NCI-H187 (cell line): ENCODE measurements at regions not wholly inside any gene's neighbourhood (a gene's known extent, or its start where the extent isn't known, plus 50 kb on each side); places are given as distances from the start of the nearest gene placed in this dataset.
"Not testable (repeated sequence)": the region's sequence is repeated elsewhere in the genome, so short reads cannot be mapped to it uniquely, and the experiment has no call there.

Experiments
- DNase-seq, 2 experiments: peaks; one replicate each; lab custom pipeline; 2025; lab: John Stamatoyannopoulos, UW

DNA sequence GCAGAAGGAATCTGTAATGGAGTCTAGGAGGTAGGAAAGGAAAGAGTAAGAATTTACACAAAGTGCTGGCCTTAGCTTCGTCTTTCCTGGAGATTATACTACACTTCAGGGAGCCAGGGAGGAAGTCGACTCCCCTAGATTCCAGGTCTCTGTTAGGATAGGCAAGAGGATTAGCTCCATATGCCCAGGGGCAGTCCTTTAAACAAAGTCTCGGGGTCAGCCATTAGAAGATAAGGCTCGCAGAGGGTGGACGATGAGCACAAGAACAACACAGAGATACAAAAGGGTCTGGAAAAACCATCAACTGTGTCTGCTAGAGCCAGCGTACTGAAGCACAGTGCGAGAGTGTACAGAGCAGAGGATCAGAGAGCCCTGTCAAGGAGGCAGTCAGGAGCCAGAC is 344.7 kb upstream of the TNC start:
- DNase-seq, result no peak

DNA sequence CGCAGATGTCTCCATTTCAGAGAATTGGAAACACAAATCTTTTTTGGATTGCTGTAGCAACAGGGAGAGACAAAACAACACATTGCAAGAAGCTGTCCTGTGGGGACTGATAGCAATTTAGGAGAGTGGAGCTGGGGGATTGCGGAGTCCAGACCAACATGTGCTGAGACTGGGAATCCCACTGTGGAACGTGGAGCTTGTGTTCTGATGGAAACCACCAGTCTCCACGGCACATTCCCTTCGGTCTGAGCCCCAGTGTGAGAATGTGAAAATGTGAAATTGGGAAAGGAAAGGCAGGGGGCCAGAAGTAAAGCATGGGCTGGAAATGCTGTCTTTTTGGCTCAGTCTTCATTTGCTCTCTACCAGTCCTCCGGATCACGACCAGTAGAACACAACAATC is 348.8 kb upstream of the TNC start:
- DNase-seq, result no peak

- DNase-seq, result no peak
These were observed 351.9 kb upstream of the TNC start for GRCh38 chr9:115469841-115470240.

GRCh38 chr9:115473032-115473431 is 355.1 kb upstream of the TNC start:
- not testable (repeated sequence) for DNase-seq

- no peak for DNase-seq
These were observed 363.8 kb upstream of the TNC start for GRCh38 chr9:115481769-115482168.

DNA sequence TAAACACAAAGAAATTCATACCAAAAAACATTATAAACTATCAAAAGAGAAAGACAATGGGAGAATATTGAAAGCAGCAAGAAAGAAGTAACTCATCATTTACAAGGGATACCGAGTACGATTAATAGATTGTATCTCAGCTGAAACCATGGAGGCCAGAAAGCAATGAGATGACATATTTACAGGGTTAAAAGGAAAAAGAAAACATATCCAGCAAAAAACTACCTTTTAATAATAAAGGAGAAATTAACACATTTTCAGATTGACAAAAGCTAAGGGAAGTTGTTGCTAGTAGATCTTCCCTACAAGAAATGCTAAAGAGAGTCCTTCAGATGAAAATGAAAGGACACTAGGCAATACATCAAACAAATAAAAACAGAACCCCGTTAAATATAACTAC is 364.8 kb upstream of the TNC start:
- no peak for DNase-seq

DNA sequence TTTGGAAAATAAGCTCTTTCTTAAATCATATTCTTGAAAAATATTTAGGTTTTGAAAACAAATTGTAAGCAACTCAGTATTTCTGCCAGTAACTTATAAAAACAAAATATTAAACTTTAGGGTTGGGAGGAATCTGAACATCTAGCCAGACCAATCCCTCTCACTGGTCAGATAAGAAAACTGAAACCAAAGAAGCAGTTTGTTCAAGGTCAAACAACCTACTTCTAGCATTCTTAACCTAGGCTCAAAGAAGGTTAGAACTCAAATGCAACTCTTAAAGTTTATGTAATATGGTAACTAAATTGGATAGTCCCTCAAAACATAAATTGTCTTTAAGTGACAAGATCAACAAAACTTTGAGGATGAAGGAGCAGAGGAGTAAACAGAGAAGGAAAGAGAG is 374.9 kb upstream of the TNC start:
- DNase-seq, result no peak

- DNase-seq, result no peak
These were observed 376.4 kb upstream of the TNC start for GRCh38 chr9:115494393-115494792.

DNA sequence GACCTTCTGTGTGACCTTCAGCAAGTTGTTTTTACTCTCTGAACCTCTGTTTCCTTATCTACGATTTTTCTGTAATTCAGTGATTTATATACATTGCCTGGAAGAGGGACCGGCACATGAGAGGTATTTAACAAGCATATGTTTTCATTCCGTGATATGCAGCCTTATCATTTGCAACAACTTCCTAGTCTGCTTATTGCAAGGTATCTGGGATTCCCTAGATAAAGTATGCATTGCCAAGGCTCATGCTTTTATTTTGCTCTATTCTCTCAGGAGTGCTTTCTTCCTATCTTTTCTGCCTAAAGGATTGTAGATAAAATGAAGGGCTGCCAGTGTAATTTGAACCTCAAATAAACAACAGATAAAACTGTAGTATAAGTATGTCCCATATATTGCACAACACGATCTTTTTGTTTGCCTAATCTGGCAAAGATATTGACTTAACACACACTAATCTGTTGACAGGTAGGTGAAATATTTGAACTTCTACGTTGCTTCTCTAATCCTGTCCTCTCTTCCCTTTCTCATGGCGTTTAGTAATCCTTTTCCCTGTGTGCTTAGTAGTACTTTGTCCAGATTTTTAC is 377.2 kb upstream of the TNC start:
- no peak for DNase-seq

DNA sequence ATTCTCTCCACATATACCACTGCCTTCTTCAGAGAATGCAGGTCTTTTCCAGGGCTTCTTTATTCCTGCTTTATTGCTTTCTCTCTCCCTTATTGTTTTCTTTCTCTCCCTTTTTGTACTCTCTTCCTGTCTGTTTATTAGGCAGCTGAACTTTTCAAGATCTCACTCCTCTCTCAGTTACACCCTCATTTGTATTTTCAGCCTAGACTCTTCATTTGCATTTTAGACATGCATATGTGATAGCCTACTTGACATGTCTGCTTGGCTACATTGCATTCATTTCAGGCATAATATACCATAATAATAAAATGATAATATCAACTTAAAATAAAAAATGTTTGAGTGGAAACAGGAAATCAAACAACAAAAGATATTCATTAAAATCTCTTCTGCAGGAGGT is 377.9 kb upstream of the TNC start:
- DNase-seq, result no peak

DNA sequence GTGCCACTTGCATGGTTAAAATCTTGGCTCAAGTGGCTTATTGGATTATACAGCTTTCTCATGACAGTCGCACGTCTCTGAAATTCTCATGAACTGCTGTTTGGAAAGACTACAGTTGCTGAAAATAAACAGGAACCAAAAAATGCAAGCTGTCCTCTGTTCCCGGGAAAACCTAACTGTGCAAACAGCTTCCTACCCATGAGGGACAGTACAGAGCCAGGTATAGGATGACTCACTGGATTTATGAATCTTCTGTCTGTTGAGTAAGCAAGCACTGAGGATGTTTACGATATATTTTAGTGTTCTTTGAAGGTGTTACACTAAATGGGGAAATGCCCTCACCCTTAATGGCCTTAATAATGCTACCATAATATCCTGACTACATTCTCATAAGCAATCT is 380.3 kb upstream of the TNC start:
- DNase-seq, result no peak

DNA sequence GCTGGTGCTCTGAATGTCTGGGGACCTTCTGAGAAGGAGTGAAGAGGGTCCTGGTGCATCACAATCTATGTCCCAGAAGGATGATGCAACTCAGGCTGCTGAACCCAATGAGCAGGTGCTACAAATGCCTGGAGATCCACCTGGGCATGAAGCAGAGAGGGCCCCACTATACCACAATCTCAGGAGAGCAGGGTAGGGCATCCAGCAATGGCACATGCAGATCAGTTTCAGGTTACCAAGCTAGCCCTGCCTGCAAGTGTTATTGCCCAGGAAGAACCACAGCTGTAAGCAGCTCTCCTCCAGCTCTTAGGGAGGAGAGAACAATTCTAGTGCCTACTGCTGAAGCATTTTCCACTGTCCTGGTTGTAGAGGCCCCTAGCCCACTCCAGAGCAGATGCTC is 389.2 kb upstream of the TNC start:
- peak in 1 of 2 experiments; percentile 9 for DNase-seq

- DNase-seq, result peak in 1 of 2 experiments; percentile 13
These were observed 395.2 kb upstream of the TNC start for GRCh38 chr9:115513148-115513547.

DNA sequence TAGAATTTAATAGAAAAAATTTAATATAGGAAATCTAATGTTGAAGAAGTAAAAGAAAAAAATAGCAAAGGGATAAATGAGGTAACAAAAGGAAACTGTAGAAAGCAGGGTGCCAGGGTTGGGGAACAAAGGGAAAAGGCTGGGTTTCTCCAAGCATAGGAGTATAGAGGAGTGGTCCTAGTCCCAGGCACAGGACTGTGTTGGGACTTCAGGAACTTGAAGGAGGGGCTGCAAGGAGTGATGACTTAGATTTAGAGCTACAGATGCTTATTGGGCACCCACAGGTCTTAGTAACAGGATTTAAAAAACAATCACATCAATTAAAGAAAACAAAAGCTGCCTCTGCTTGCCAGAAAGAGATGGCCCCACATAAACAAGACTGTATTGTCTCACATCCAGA is 396.5 kb upstream of the TNC start:
- no peak for DNase-seq

GRCh38 chr9:115517335-115518075 is 399.5 kb upstream of the TNC start:
- no peak for DNase-seq

GRCh38 chr9:115520646-115521045 is 402.7 kb upstream of the TNC start:
- no peak for DNase-seq

DNA sequence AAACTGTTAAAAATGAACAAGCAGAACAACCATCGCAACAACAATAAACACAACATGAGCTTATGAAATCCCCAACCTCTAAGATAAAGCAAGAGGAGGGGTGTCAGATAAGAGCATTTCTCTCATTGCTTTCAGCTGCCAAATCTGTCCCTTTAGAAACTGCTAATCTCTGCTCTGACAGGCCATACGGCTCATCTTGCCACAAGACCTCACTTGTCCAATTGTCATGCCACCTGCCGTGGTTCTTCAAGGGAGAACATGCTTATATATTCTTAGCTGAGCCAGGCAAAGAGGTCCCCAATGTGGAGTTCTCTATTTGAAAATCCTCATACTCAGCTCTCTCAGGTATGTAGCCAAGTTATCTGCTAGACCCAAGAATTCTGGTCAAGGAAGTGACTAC is 405.0 kb upstream of the TNC start:
- DNase-seq, result no peak

- no peak for DNase-seq
These were observed 406.6 kb upstream of the TNC start for GRCh38 chr9:115524453-115525059.

DNA sequence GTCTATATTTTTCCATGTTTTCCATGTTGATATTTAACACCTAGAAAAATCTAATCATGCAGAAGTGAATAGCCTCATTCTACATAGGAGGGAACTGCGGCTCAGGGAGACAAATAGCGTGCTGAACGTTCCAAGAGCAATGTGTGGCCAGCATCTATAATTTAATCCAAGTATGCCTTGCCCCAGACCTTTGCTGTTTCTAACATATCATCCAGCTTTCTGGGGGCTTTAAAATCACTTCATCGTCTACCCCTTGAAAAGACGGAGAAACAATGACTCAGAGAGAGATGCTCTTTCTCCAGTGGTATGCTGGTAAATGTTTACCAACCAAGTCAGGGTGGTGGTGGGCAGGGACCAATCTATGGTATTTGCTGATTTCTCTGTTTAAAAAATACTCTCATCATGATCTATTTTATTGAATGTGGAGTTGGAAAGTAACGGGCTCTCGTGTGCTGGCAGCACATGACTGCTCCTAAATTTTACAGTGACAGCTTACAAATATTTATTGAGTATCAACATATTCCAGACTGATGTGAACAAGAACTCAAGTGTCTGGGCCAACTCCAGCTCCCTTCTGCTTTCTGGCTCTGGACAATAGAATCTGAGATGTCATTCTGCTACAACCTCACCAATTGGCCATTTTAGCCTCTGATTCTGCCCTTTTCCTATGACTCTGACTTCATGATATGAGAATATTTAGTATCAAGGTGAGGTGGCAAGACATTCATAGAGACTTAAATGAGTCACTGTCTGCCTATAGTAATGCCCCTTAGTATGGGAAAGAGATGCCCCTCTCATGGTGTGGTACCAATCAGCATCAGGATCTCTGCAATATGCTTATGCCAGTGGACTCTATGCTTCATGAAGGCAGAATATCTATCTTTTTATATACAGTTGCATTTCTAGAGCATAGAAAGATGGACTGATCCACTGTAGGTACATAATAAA is 407.4 kb upstream of the TNC start:
- no peak for DNase-seq

DNA sequence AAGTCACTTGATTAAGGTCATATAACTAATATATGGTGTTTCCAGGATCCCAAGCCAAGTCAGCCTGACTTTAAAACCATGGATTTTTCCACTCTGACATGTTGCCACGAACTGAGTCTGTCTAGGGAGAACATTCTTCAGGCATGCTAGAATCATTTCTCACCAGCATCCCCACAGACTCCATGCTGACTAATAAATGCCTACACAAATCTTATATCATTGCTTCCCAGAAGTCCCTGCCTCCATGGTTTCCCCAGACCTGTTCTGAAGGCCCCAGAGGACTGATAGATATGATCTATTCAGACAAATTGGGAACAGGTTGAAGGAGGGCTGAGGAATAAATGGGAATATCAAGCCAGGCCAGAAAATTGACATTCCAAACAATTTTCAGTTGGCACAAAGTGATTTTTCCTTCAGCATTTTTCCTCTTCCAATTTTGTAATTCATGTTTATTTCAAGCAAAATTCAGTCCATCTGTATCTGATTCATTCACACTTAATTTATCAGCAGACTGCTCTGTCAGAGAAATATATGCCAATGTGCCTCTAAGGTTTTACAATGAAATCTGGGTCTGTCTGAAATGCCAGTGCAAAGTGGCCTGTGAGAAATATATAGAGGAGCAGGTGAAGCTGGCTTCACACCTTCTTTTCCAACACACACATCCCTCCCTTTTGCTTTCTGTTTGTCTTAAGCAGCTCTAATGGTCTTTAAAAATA is 413.6 kb upstream of the TNC start:
- DNase-seq, result no peak

DNA sequence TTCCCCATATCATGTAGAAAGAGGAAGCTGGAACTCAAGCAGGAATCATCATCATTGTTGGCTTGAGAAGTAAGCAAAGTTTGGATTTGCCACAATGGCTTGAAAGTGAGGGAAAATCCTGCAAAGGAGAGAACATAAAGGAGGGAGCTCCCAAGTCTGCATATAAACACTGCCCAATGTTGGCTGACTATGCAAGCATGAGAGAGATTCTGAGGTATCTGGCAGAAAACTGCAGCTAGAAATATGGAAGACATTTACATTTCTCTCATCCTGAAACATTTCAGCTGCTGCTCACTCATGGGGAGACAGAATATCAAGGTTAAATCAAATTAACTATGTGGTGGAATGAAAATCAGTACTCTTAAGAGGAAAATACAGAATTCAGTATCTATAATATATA is 415.6 kb upstream of the TNC start:
- no peak for DNase-seq

- no peak for DNase-seq
These were observed 422.1 kb upstream of the TNC start for GRCh38 chr9:115540091-115540490.
